ENCODE measurements at regions not wholly inside any gene's neighbourhood (a gene's known extent, or its start where the extent isn't known, plus 50 kb on each side); places are given as distances from the start of the nearest gene placed in this dataset.
"Not testable (repeated sequence)": the region's sequence is repeated elsewhere in the genome, so short reads cannot be mapped to it uniquely, and the experiment has no call there.

DNA sequence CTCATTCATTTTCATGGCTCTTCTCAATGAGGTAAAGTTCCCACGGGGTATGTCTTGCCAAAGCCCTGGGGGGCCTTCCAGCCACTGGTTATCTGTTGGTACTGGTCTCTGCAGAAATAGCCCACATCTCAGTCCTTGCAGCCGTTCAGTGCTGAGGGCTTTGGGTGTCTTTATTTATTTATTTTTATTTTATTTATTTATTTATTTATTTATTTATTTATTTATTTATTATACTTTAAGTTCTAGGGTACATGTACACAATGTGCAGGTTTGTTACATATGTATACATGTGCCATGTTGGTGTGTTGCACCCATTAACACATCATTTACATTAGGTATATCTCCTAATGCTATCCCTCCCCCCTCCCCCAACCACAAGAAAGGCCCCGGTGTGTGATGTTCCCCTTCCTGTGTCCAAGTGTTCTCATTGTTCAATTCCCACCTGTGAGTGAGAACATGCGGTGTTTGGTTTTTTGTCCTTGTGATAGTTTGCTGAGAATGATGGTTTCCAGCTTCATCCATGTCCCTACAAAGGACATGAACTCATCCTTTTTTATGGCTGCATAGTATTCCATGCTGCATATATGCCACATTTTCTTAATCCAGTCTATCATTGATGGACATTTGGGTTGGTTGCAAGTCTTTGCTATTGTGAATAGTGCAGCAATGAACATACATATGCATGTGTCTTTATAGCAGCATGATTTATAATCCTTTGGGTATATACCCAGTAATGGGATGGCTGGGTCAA lies 308.1 kb upstream of the B3GAT1 start:
- not testable (repeated sequence) for TF ChIP-seq CTCF, POLR2A (IDR thresholded peaks at IDR 0.05)

Measured in uterus (tissue), 2 donors.